ENCODE measurements at regions not wholly inside any gene's neighbourhood (a gene's known extent, or its start where the extent isn't known, plus 50 kb on each side); places are given as distances from the start of the nearest gene placed in this dataset.

DNA sequence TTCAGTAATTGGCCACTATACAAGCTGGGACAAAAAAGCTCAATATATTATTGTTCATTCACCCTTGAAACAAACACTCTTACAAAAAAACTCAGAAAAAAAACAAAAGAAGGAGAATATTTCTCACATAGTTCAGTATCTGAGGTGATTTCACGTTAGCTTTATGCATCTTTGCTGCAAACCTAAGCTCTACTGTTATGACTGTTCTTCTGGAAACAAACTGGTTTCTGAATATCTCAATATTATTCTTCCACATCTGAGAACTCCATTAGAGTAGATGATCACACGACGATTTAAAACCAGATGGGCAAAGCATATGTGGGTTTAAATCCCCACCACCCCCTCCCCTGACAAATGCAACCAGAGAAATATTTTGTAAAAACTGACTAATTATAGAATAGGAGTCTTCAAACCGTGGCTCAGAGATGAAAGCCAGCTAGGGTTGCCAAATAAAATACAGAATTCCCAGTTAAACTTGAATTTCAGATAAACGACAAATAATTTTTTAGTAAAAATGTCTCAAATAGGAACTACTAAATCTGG, 182.0 kb upstream of the FAM241A start:
- TF ChIP-seq POLR2A (IDR thresholded peaks at IDR 0.05; ENCODE audit: low read depth, low read length) = no peak
- TF ChIP-seq, protein P1, sequence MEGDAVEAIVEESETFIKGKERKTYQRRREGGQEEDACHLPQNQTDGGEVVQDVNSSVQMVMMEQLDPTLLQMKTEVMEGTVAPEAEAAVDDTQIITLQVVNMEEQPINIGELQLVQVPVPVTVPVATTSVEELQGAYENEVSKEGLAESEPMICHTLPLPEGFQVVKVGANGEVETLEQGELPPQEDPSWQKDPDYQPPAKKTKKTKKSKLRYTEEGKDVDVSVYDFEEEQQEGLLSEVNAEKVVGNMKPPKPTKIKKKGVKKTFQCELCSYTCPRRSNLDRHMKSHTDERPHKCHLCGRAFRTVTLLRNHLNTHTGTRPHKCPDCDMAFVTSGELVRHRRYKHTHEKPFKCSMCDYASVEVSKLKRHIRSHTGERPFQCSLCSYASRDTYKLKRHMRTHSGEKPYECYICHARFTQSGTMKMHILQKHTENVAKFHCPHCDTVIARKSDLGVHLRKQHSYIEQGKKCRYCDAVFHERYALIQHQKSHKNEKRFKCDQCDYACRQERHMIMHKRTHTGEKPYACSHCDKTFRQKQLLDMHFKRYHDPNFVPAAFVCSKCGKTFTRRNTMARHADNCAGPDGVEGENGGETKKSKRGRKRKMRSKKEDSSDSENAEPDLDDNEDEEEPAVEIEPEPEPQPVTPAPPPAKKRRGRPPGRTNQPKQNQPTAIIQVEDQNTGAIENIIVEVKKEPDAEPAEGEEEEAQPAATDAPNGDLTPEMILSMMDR (conservative IDR thresholded peaks at IDR 0.05; ENCODE audit: low read depth, low read length) = no peak

All from IMR-90 (cell line).